Psoas muscle (tissue), 7 donors: ENCODE measurements at regions not wholly inside any gene's neighbourhood (a gene's known extent, or its start where the extent isn't known, plus 50 kb on each side); places are given as distances from the start of the nearest gene placed in this dataset.

Experiments
- ATAC-seq, 4 donors: fragments of 200-7000 bp; cut with Tn5 transposase; one replicate each; pipeline ENCODE4 v1.9.1; 2020; ENCODE audit warnings: moderate library complexity in 3 of 4, mild to moderate bottlenecking in 2 of 4
- DNase-seq, 2 donors: peaks; one replicate each; pipeline ENCODE4 v3.0.0-alpha.2; 2020
- H3K27ac ChIP-seq: fragments of 200-600 bp; one replicate; pipeline ENCODE4 v1.8.0; 2022
- H3K27me3 ChIP-seq, 3 donors: fragments of 200-600 bp in 1 of 3; one replicate each; pipeline versions ENCODE4 v1.6.1 to v1.8.0; 2013 to 2022; ENCODE audit warnings: low read length in 2 of 3, mild to moderate bottlenecking in 2 of 3, moderate library complexity in 1 of 3; ENCODE audit not compliant: insufficient read depth in 3 of 3
- H3K36me3 ChIP-seq, 2 donors: fragments of 200-600 bp in 1 of 2; one replicate each; pipeline versions ENCODE4 v1.6.1 to v1.8.0; 2013 to 2022; ENCODE audit warnings: low read depth in 1 of 2, mild to moderate bottlenecking in 1 of 2, moderate library complexity in 1 of 2; ENCODE audit not compliant: insufficient read depth in 1 of 2
- H3K4me1 ChIP-seq: fragments of 200-600 bp; one replicate; pipeline ENCODE4 v1.8.0; 2022
- H3K4me3 ChIP-seq: fragments of 200-600 bp; one replicate; pipeline ENCODE4 v1.8.0; 2022; ENCODE audit warnings: mild to moderate bottlenecking
- H3K9me3 ChIP-seq: fragments of 200-600 bp; one replicate; pipeline ENCODE4 v1.8.0; 2022
- CTCF ChIP-seq: fragments of 200-600 bp; IDR thresholded peaks from one replicate; pipeline ENCODE4 v1.8.0; 2022; ENCODE audit warnings: antibody characterized with exemption
- WGBS, 3 donors: extraction: QIAGEN DNeasy Blood & Tissue Kit; methylation state at CpG; one replicate each; pipeline versions ENCODE4 v1.1.6 to v1.1.7; 2013; 5-methylcytosine and 5-hydroxymethylcytosine counted together
- intact Hi-C, 2 donors: fragments of 100-400 bp; cut with DNase I; formaldehyde crosslinking; loops; one replicate each; pipeline versions ENCODE4 v1.11.0 to v1.14.2; 2022
- donor health status: healthy with polysubstance abuse.
- donor health status: DM: no; HTN: no; CAD: no; lungs with moderate emphysema.
- donor health status: Bipolar disorder and iron deficiency.
- donor health status: healthy.
- donor health status: DM: yes; HTN: yes; CAD: no.
- donor health status: DM: no; HTN: no; CAD: no.
- donor health status: DM: yes; HTN: yes; CAD: no.

- intact Hi-C loops = no loop called here
- no peak overlapping the region for H3K4me3 ChIP-seq
- H3K27me3 ChIP-seq = no peaks in the 10 kb centered on the region
- no peak overlapping the region for H3K27ac ChIP-seq
- no peaks in the 10 kb centered on the region for H3K4me1 ChIP-seq
- ATAC-seq (no peak), DNase-seq (no peak)
- H3K9me3 ChIP-seq = no peaks in the 10 kb centered on the region
- TF ChIP-seq CTCF = no peak
- 20 to 30% (median 24%) methylated on average over 1 of the region's 1 CpG for WGBS, 3 donors
- no peaks in the 10 kb centered on the region for H3K36me3 ChIP-seq
These were observed 1080.9 kb downstream of the SLITRK5 start for GRCh38 chr13:88752041-88752440.

DNA sequence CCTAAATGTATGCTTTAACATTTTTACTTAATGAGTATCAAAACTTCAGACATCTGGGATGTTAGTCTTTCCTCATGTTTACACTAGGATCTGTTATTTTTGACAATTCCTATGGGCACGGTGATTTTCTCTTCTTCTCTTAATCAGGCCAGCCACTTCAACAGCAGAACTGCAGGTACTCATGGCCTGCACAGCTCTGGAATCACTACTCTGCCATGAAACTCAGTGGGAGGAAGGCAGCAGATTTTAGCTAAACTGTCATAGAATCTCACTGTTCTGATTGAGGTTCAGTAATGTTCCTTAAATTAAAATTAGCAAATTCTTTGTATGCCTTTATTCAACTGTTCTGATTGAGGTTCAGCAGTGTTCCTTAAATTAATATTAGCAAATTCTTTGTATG, 1083.0 kb downstream of the SLITRK5 start:
- WGBS, 3 donors = 70 to 83% (median 75%) methylated on average over 1 of the region's 1 CpG
- ATAC-seq (no peak), DNase-seq (no peak)
- Histone ChIP-seq H3K4me1 (no peaks in the 10 kb centered on the region), H3K27me3 (no peaks in the 10 kb centered on the region), H3K4me3 (no peak overlapping the region), H3K27ac (no peak overlapping the region), H3K9me3 (no peaks in the 10 kb centered on the region), H3K36me3 (no peaks in the 10 kb centered on the region)
- intact Hi-C loops = no loop called here
- no peak for TF ChIP-seq CTCF

DNA sequence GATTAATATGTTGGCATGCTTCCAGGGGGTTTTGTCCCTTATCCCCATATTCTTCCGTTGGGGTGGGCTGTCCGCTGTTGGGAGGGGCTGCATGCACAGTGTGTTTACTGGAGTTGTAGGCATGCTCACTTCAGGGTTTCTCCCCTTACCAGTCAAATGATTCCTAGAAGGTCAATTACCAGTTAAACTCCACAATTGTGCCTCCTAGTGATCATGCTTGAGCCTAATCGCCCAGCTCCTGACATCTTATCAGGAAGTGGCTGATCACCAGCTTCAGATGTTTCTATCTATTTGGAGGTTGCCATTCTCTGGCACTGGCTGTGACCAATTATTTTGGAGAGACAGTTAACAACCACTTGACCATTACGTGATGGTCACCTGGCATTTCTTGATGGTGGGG, 1090.0 kb downstream of the SLITRK5 start:
- intact Hi-C loops = no loop called here
- no peaks in the 10 kb centered on the region for H3K36me3 ChIP-seq
- WGBS, 3 donors = 73 to 77% (median 77%) methylated on average over 4 of the region's 4 CpGs

GRCh38 chr13:88764103-88764502, 1092.9 kb downstream of the SLITRK5 start:
- intact Hi-C loops = no loop called here
- Histone ChIP-seq H3K9me3 (no peaks in the 10 kb centered on the region), H3K27ac (no peak overlapping the region), H3K27me3 (no peaks in the 10 kb centered on the region), H3K4me3 (no peak overlapping the region), H3K36me3 (no peaks in the 10 kb centered on the region), H3K4me1 (no peaks in the 10 kb centered on the region)
- no peak for ATAC-seq
- no peak for DNase-seq
- WGBS, 3 donors = 35 to 41% (median 39%) methylated on average over 3 of the region's 3 CpGs
- no peak for TF ChIP-seq CTCF

More for the DNA sequence above, 1090.0 kb downstream of the SLITRK5 start:
- no peaks in the 10 kb centered on the region for H3K9me3 ChIP-seq
- no peak overlapping the region for H3K27ac ChIP-seq
- no peak for DNase-seq
- no peak overlapping the region for H3K4me3 ChIP-seq
- H3K27me3 ChIP-seq = no peaks in the 10 kb centered on the region
- H3K4me1 ChIP-seq = no peaks in the 10 kb centered on the region
- ATAC-seq = no peak
- TF ChIP-seq CTCF = no peak

DNA sequence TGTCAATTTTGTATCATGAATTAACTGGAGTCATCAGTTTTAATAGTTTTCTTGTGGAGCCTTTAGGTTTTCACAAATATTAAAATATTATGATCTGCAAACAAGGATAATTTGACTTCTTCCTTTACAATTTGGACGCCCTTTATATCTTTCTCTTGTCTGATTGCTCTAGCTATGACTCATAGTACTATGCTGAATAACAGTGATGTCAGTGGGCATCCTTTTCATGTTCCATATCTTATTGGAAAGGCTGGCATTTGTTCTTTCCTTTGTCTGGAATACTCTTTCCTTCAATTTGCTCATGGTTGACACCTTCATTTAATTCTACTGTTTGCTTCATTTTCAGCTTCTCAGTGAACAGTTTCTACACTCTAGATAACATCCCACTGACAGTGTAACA, 1129.3 kb downstream of the SLITRK5 start:
- no peak for DNase-seq

More for the DNA sequence above, 1129.3 kb downstream of the SLITRK5 start:
- intact Hi-C loops = no loop called here
- no peaks in the 10 kb centered on the region for H3K9me3 ChIP-seq
- no peaks in the 10 kb centered on the region for H3K27me3 ChIP-seq
- no peak for ATAC-seq
- no peak for TF ChIP-seq CTCF
- no peak overlapping the region for H3K4me3 ChIP-seq
- WGBS, 3 donors = 69 to 82% (median 80%) methylated on average over 1 of the region's 1 CpG
- no peaks in the 10 kb centered on the region for H3K36me3 ChIP-seq
- no peaks in the 10 kb centered on the region for H3K4me1 ChIP-seq
- H3K27ac ChIP-seq = no peak overlapping the region
